ENCODE measurements at regions not wholly inside any gene's neighbourhood (a gene's known extent, or its start where the extent isn't known, plus 50 kb on each side); places are given as distances from the start of the nearest gene placed in this dataset.
A peak's percentile ranks its signal among the peaks of the same experiment; 100 is the strongest.
"Not testable (repeated sequence)": the region's sequence is repeated elsewhere in the genome, so short reads cannot be mapped to it uniquely, and the experiment has no call there.

GRCh38 chr17:43345515-43345914 lies 53.3 kb upstream of the ARL4D start:
- H3K4me3 Mint-ChIP-seq, DNase-seq, H3K4me1 Mint-ChIP-seq, H3K27ac Mint-ChIP-seq, CTCF ChIA-PET, H3K27me3 Mint-ChIP-seq: not testable (repeated sequence)
- H3K9me3 Mint-ChIP-seq = peaks cover 40% of the 10 kb centered on the region
- H3K36me3 Mint-ChIP-seq = peaks cover 28% of the 10 kb centered on the region

GRCh38 chr17:43344685-43345084 lies 54.1 kb upstream of the ARL4D start:
- DNase-seq = no peak
- Mint-ChIP-seq H3K4me1 (no peaks in the 10 kb centered on the region), H3K27ac (no peak overlapping the region), H3K27me3 (peaks cover 3% of the 10 kb centered on the region), H3K36me3 (peaks cover 25% of the 10 kb centered on the region), H3K4me3 (no peak overlapping the region), H3K9me3 (peaks cover 35% of the 10 kb centered on the region)
- CTCF ChIA-PET = interaction anchor here (1.2 kb wide), 1 partner anchor 10 kb away, joined by 7 read pairs; no protein-coding TSS in a partner anchor

GRCh38 chr17:43342589-43342890 lies 56.3 kb upstream of the ARL4D start:
- Mint-ChIP-seq H3K27ac (no peak overlapping the region), H3K4me1 (no peaks in the 10 kb centered on the region), H3K9me3 (peaks cover 14% of the 10 kb centered on the region), H3K27me3 (peaks cover 3% of the 10 kb centered on the region), H3K4me3 (no peak overlapping the region), H3K36me3 (peaks cover 7% of the 10 kb centered on the region)
- DNase-seq = no peak
- CTCF ChIA-PET = interaction anchor here (0.8 to 1.8 kb wide), 3 partner anchors 9 to 141 kb away, joined by 3 to 5 read pairs (median 5); partner anchors contain the start of gene DHX8

- no peak for DNase-seq
- Mint-ChIP-seq H3K9me3 (peaks cover 8% of the 10 kb centered on the region), H3K36me3 (peaks cover 2% of the 10 kb centered on the region), H3K27me3 (peaks cover 3% of the 10 kb centered on the region), H3K4me3 (no peak overlapping the region), H3K27ac (no peak overlapping the region), H3K4me1 (no peaks in the 10 kb centered on the region)
- CTCF ChIA-PET = interaction anchor here (0.8 to 1.8 kb wide), 5 partner anchors 8 to 142 kb away, joined by 3 to 5 read pairs (median 3); partner anchors contain the start of gene DHX8
Observed at GRCh38 chr17:43341715-43342588, 56.8 kb upstream of the ARL4D start.

GRCh38 chr17:43338886-43339516 lies 59.8 kb upstream of the ARL4D start:
- Mint-ChIP-seq H3K4me3 (no peak overlapping the region), H3K9me3 (no peaks in the 10 kb centered on the region), H3K36me3 (no peaks in the 10 kb centered on the region), H3K27me3 (peaks cover 3% of the 10 kb centered on the region), H3K4me1 (peaks cover 2% of the 10 kb centered on the region), H3K27ac (no peak overlapping the region)
- CTCF ChIA-PET = interaction anchor here (0.9 to 2.2 kb wide), 7 partner anchors 9 to 55 kb away, joined by 3 to 11 read pairs (median 3); no protein-coding TSS in a partner anchor
- peak; percentile 78 for DNase-seq

GRCh38 chr17:43337684-43338428 lies 60.9 kb upstream of the ARL4D start:
- DNase-seq = no peak
- Mint-ChIP-seq H3K4me3 (no peak overlapping the region), H3K36me3 (no peaks in the 10 kb centered on the region), H3K9me3 (no peaks in the 10 kb centered on the region), H3K27ac (no peak overlapping the region), H3K27me3 (peaks cover 3% of the 10 kb centered on the region), H3K4me1 (peaks cover 7% of the 10 kb centered on the region)
- CTCF ChIA-PET = interaction anchor here (1.0 to 2.2 kb wide), 3 partner anchors 10 to 145 kb away, joined by 3 to 11 read pairs (median 3); no protein-coding TSS in a partner anchor

GRCh38 chr17:43334738-43335402 lies 63.9 kb upstream of the ARL4D start:
- Mint-ChIP-seq H3K9me3 (no peaks in the 10 kb centered on the region), H3K36me3 (no peaks in the 10 kb centered on the region), H3K4me3 (no peak overlapping the region), H3K4me1 (peaks cover 7% of the 10 kb centered on the region), H3K27me3 (peaks cover 16% of the 10 kb centered on the region), H3K27ac (no peak overlapping the region)
- CTCF ChIA-PET = interaction anchor here (0.9 to 2.5 kb wide), 9 partner anchors 7 to 148 kb away, joined by 3 to 7 read pairs (median 5); partner anchors contain the start of genes ARL4D and DHX8
- DNase-seq = no peak

GRCh38 chr17:43333433-43333943 lies 65.3 kb upstream of the ARL4D start:
- no peak for DNase-seq
- H3K27me3 Mint-ChIP-seq = peaks cover 16% of the 10 kb centered on the region
- CTCF ChIA-PET = interaction anchor here (1.2 to 2.5 kb wide), 5 partner anchors 7 to 65 kb away, joined by 3 to 7 read pairs (median 5); partner anchors contain the start of gene ARL4D
- no peak overlapping the region for H3K4me3 Mint-ChIP-seq
- peaks cover 7% of the 10 kb centered on the region for H3K4me1 Mint-ChIP-seq
- no peak overlapping the region for H3K27ac Mint-ChIP-seq
- no peaks in the 10 kb centered on the region for H3K36me3 Mint-ChIP-seq
- H3K9me3 Mint-ChIP-seq = no peaks in the 10 kb centered on the region

GRCh38 chr17:43332230-43332629 lies 66.6 kb upstream of the ARL4D start:
- no peak for DNase-seq
- CTCF ChIA-PET = interaction anchor here (1.2 kb wide), 1 partner anchor 9 kb away, joined by 3 read pairs; no protein-coding TSS in a partner anchor
- Mint-ChIP-seq H3K27ac (no peak overlapping the region), H3K27me3 (peaks cover 19% of the 10 kb centered on the region), H3K36me3 (no peaks in the 10 kb centered on the region), H3K9me3 (no peaks in the 10 kb centered on the region), H3K4me3 (no peak overlapping the region), H3K4me1 (peaks cover 7% of the 10 kb centered on the region)

- H3K36me3 Mint-ChIP-seq = no peaks in the 10 kb centered on the region
- H3K9me3 Mint-ChIP-seq = no peaks in the 10 kb centered on the region
- DNase-seq = no peak
- peaks cover 7% of the 10 kb centered on the region for H3K4me1 Mint-ChIP-seq
- peaks cover 24% of the 10 kb centered on the region for H3K27me3 Mint-ChIP-seq
- H3K4me3 Mint-ChIP-seq = no peak overlapping the region
- CTCF ChIA-PET = no interaction called here
- H3K27ac Mint-ChIP-seq = no peak overlapping the region
Observed at GRCh38 chr17:43330876-43331639, 67.7 kb upstream of the ARL4D start.

GRCh38 chr17:43329183-43329582 lies 69.6 kb upstream of the ARL4D start:
- peaks cover 23% of the 10 kb centered on the region for H3K27me3 Mint-ChIP-seq

GRCh38 chr17:43328650-43329049 lies 70.1 kb upstream of the ARL4D start:
- CTCF ChIA-PET = interaction anchor here (2.1 kb wide), 1 partner anchor 11 kb away, joined by 11 read pairs; no protein-coding TSS in a partner anchor
- Mint-ChIP-seq H3K27ac (no peak overlapping the region), H3K4me1 (peaks cover 2% of the 10 kb centered on the region), H3K27me3 (peaks cover 20% of the 10 kb centered on the region), H3K9me3 (no peaks in the 10 kb centered on the region), H3K36me3 (no peaks in the 10 kb centered on the region), H3K4me3 (no peak overlapping the region)
- no peak for DNase-seq

More at GRCh38 chr17:43329183-43329582, 69.6 kb upstream of the ARL4D start:
- DNase-seq = no peak
- peaks cover 7% of the 10 kb centered on the region for H3K4me1 Mint-ChIP-seq
- no peak overlapping the region for H3K4me3 Mint-ChIP-seq
- H3K36me3 Mint-ChIP-seq = no peaks in the 10 kb centered on the region
- no peaks in the 10 kb centered on the region for H3K9me3 Mint-ChIP-seq
- CTCF ChIA-PET = interaction anchor here (2.1 kb wide), 1 partner anchor 10 kb away, joined by 11 read pairs; no protein-coding TSS in a partner anchor
- H3K27ac Mint-ChIP-seq = no peak overlapping the region

Measured in activated naive CD4-positive, alpha-beta T cell treated with anti-CD3 and anti-CD28 coated beads, Interleukin-2, amount 10 ng/mL, durations not matched to agents 7 days and 5 days (primary cell).